Neural progenitor cell (in vitro differentiated cells): ENCODE measurements at regions not wholly inside any gene's neighbourhood (a gene's known extent, or its start where the extent isn't known, plus 50 kb on each side); places are given as distances from the start of the nearest gene placed in this dataset.

Source experiments
- DNase-seq: peaks from one replicate; pipeline ENCODE4 v3.0.0-alpha.2; 2016; ENCODE audit warnings: low spot score
- H2AFZ ChIP-seq: fragments of 200-600 bp; sonication (generic); replicated peaks from 2 replicates; pipeline ENCODE4 v1.6.1; 2016; ENCODE audit warnings: antibody characterized with exemption
- H3F3A ChIP-seq: fragments of 200-600 bp; sonication (generic); 2 replicates; pipeline ENCODE4 v1.6.1; 2016; ENCODE audit warnings: antibody characterized with exemption, low read depth
- H3K27ac ChIP-seq: fragments of 200-600 bp; sonication (generic); 2 replicates; pipeline ENCODE4 v1.5.1; 2016; ENCODE audit warnings: mild to moderate bottlenecking
- H3K27me3 ChIP-seq: fragments of 200-600 bp; sonication (generic); 2 replicates; pipeline ENCODE4 v1.6.1; 2016; ENCODE audit warnings: mild to moderate bottlenecking, moderate library complexity
- H3K36me3 ChIP-seq: fragments of 200-600 bp; sonication (generic); 2 replicates; pipeline ENCODE4 v1.5.1; 2016
- H3K4me1 ChIP-seq: fragments of 200-600 bp; sonication (generic); 2 replicates; pipeline ENCODE4 v1.6.1; 2016; ENCODE audit warnings: mixed run types
- H3K4me2 ChIP-seq: fragments of 200-600 bp; sonication (generic); 2 replicates; pipeline ENCODE4 v1.6.1; 2016
- H3K4me3 ChIP-seq: fragments of 200-600 bp; sonication (generic); 2 replicates; pipeline ENCODE4 v1.5.1; 2016
- H3K79me2 ChIP-seq: fragments of 200-600 bp; sonication (generic); 2 replicates; pipeline ENCODE4 v1.6.1; 2016; ENCODE audit warnings: low read depth
- H3K9ac ChIP-seq: fragments of 200-600 bp; sonication (generic); 2 replicates; pipeline ENCODE4 v1.6.1; 2016
- H3K9me3 ChIP-seq: fragments of 200-600 bp; sonication (generic); 2 replicates; pipeline ENCODE4 v1.5.1; 2016; ENCODE audit warnings: low read depth
- H4K20me1 ChIP-seq: fragments of 200-600 bp; sonication (generic); 2 replicates; pipeline ENCODE4 v1.6.1; 2016; ENCODE audit warnings: low read depth
- H3K27ac Mint-ChIP-seq: 3 replicates; pipeline ENCODE4 v1.8.0; 2021; ENCODE audit warnings: mixed read lengths
- H3K27me3 Mint-ChIP-seq: 2 replicates; pipeline ENCODE4 v1.8.0; 2022; ENCODE audit warnings: low read depth, mild to moderate bottlenecking, inconsistent platforms, moderate library complexity, mixed read lengths; ENCODE audit not compliant: insufficient read depth
- H3K36me3 Mint-ChIP-seq: 3 replicates; pipeline ENCODE4 v1.8.0; 2021; ENCODE audit warnings: mixed read lengths
- H3K4me1 Mint-ChIP-seq: 3 replicates; pipeline ENCODE4 v1.8.0; 2021; ENCODE audit warnings: mixed read lengths
- H3K4me3 Mint-ChIP-seq: 3 replicates; pipeline ENCODE4 v1.8.0; 2021; ENCODE audit warnings: mild to moderate bottlenecking, moderate library complexity, mixed read lengths
- H3K9me3 Mint-ChIP-seq: 3 replicates; pipeline ENCODE4 v1.8.0; 2020; ENCODE audit warnings: mixed read lengths
- EZH2 ChIP-seq: fragments of 200-600 bp; sonication (generic); IDR thresholded peaks from 2 replicates; pipeline ENCODE4 v1.6.1; 2017; ENCODE audit warnings: antibody characterized with exemption, mild to moderate bottlenecking, moderate library complexity
- EZH2phosphoT487 ChIP-seq: fragments of 200-600 bp; sonication (generic); IDR thresholded peaks from 2 replicates; pipeline ENCODE4 v1.6.1; 2017; ENCODE audit warnings: antibody characterized with exemption
- TF ChIP-seq, protein P1 (sequence below): fragments of 200-600 bp; sonication (generic); IDR thresholded peaks from 2 replicates; pipeline ENCODE4 v1.5.1; 2017; ENCODE audit warnings: antibody characterized with exemption, mild to moderate bottlenecking

DNA sequence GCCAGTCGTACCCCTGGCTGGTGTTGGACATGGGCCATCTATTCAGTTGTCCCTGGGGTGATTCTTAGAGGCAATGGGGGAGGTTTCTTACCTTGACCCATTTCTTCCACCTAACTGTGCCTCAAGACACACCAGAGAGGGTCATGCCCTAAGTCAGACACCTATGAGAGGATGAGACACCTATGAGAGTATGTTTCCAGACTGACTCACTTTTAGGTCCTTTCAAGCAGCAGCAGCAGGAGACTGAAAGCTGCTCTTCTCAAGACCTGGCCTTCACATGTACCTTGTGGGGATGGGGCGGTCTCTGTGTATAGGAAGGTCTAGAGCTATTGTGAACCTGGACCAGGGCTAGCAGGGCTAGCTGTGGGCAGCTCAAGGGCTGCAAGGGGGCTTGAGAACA, 130.1 kb downstream of the TENT4A start:
- TF ChIP-seq EZH2 (no peak), EZH2phosphoT487 (no peak)
- TF ChIP-seq, protein P1, sequence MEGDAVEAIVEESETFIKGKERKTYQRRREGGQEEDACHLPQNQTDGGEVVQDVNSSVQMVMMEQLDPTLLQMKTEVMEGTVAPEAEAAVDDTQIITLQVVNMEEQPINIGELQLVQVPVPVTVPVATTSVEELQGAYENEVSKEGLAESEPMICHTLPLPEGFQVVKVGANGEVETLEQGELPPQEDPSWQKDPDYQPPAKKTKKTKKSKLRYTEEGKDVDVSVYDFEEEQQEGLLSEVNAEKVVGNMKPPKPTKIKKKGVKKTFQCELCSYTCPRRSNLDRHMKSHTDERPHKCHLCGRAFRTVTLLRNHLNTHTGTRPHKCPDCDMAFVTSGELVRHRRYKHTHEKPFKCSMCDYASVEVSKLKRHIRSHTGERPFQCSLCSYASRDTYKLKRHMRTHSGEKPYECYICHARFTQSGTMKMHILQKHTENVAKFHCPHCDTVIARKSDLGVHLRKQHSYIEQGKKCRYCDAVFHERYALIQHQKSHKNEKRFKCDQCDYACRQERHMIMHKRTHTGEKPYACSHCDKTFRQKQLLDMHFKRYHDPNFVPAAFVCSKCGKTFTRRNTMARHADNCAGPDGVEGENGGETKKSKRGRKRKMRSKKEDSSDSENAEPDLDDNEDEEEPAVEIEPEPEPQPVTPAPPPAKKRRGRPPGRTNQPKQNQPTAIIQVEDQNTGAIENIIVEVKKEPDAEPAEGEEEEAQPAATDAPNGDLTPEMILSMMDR = no peak
- Mint-ChIP-seq H3K4me3 (no peak overlapping the region), H3K27ac (no peak overlapping the region), H3K9me3 (peaks cover 2% of the 10 kb centered on the region), H3K36me3 (no peaks in the 10 kb centered on the region), H3K27me3 (no peaks in the 10 kb centered on the region), H3K4me1 (peaks cover 4% of the 10 kb centered on the region)
- H3K9ac ChIP-seq = no peak overlapping the region
- no peak overlapping the region for H3K4me2 ChIP-seq
- no peak for DNase-seq
- H3K4me3 ChIP-seq = no peak overlapping the region
- H3F3A ChIP-seq = no peaks in the 10 kb centered on the region
- no peaks in the 10 kb centered on the region for H3K4me1 ChIP-seq
- H3K27me3 ChIP-seq = no peaks in the 10 kb centered on the region
- no peaks in the 10 kb centered on the region for H3K36me3 ChIP-seq
- no peaks in the 10 kb centered on the region for H3K79me2 ChIP-seq
- no peak overlapping the region for H3K27ac ChIP-seq
- no peak overlapping the region for H2AFZ ChIP-seq
- no peaks in the 10 kb centered on the region for H4K20me1 ChIP-seq
- H3K9me3 ChIP-seq = no peaks in the 10 kb centered on the region

GRCh38 chr5:6843821-6844220, 130.6 kb downstream of the TENT4A start:
- TF ChIP-seq, protein P1 = no peak
- no peak for TF ChIP-seq EZH2phosphoT487
- TF ChIP-seq EZH2 = no peak
- Histone ChIP-seq H4K20me1 (no peaks in the 10 kb centered on the region), H3K27me3 (no peaks in the 10 kb centered on the region), H3K4me3 (no peak overlapping the region), H3K79me2 (no peaks in the 10 kb centered on the region), H3K4me2 (no peak overlapping the region), H3F3A (no peaks in the 10 kb centered on the region), H2AFZ (no peak overlapping the region), H3K4me1 (no peaks in the 10 kb centered on the region), H3K9me3 (no peaks in the 10 kb centered on the region), H3K36me3 (no peaks in the 10 kb centered on the region), H3K9ac (no peak overlapping the region), H3K27ac (no peak overlapping the region)
- H3K9me3 Mint-ChIP-seq = peaks cover 4% of the 10 kb centered on the region
- DNase-seq = no peak
- no peaks in the 10 kb centered on the region for H3K36me3 Mint-ChIP-seq
- peaks cover 4% of the 10 kb centered on the region for H3K4me1 Mint-ChIP-seq
- H3K27ac Mint-ChIP-seq = no peak overlapping the region
- no peak overlapping the region for H3K4me3 Mint-ChIP-seq
- no peaks in the 10 kb centered on the region for H3K27me3 Mint-ChIP-seq

GRCh38 chr5:6845856-6846255, 132.6 kb downstream of the TENT4A start:
- H2AFZ ChIP-seq = no peak overlapping the region
- Mint-ChIP-seq H3K9me3 (peaks cover 4% of the 10 kb centered on the region), H3K27ac (no peak overlapping the region), H3K4me3 (no peak overlapping the region), H3K4me1 (peaks cover 4% of the 10 kb centered on the region), H3K36me3 (no peaks in the 10 kb centered on the region), H3K27me3 (no peaks in the 10 kb centered on the region)
- H3F3A ChIP-seq = no peaks in the 10 kb centered on the region
- H3K4me3 ChIP-seq = no peak overlapping the region
- H3K27me3 ChIP-seq = no peaks in the 10 kb centered on the region
- H3K4me1 ChIP-seq = no peaks in the 10 kb centered on the region
- no peak overlapping the region for H3K9ac ChIP-seq
- no peak for DNase-seq
- no peaks in the 10 kb centered on the region for H3K9me3 ChIP-seq
- H3K79me2 ChIP-seq = no peaks in the 10 kb centered on the region
- no peak overlapping the region for H3K27ac ChIP-seq
- H4K20me1 ChIP-seq = no peaks in the 10 kb centered on the region
- TF ChIP-seq EZH2phosphoT487 (no peak), EZH2 (no peak)
- TF ChIP-seq, protein P1 = no peak
- H3K36me3 ChIP-seq = no peaks in the 10 kb centered on the region
- H3K4me2 ChIP-seq = no peak overlapping the region

DNA sequence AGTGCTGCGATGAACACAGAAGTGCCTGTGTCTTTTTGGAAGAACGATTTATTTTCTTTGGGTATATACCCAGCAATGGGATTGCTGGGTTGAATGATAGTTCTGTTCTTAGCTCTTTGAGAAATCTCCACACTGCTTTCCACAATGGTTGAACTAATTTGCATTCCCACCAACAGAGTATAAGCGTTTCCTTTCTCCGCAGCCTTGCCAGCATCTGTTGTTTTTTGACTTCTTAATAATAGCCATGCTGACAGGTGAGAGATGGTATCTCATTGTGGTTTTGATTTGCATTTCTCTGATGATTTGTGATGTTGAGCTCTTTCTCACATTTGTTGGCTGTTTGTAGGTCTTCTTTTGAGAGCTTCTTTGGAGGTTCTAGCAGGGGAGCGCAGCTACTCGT, 134.6 kb downstream of the TENT4A start:
- peaks cover 4% of the 10 kb centered on the region for H3K4me1 Mint-ChIP-seq
- Histone ChIP-seq H3K4me2 (no peak overlapping the region), H3K4me1 (no peaks in the 10 kb centered on the region), H3K79me2 (no peaks in the 10 kb centered on the region), H3K9ac (no peak overlapping the region), H3K9me3 (no peaks in the 10 kb centered on the region), H3K4me3 (no peak overlapping the region), H2AFZ (no peak overlapping the region), H3K36me3 (no peaks in the 10 kb centered on the region), H3K27ac (no peak overlapping the region), H3F3A (no peaks in the 10 kb centered on the region), H4K20me1 (no peaks in the 10 kb centered on the region), H3K27me3 (no peaks in the 10 kb centered on the region)
- H3K4me3 Mint-ChIP-seq = no peak overlapping the region
- H3K27me3 Mint-ChIP-seq = no peaks in the 10 kb centered on the region
- DNase-seq = no peak
- TF ChIP-seq, protein P1 = no peak
- TF ChIP-seq EZH2phosphoT487 (no peak), EZH2 (no peak)
- H3K36me3 Mint-ChIP-seq = no peaks in the 10 kb centered on the region
- H3K9me3 Mint-ChIP-seq = peaks cover 14% of the 10 kb centered on the region
- no peak overlapping the region for H3K27ac Mint-ChIP-seq
